Mesendoderm (in vitro differentiated cells): ENCODE measurements at regions not wholly inside any gene's neighbourhood (a gene's known extent, or its start where the extent isn't known, plus 50 kb on each side); places are given as distances from the start of the nearest gene placed in this dataset.

Experiments used
- DNase-seq: peaks from one replicate; pipeline ENCODE4 v3.0.0; 2013
- H2AK5ac ChIP-seq: 2 replicates; pipeline ENCODE4 v1.6.1; 2013; ENCODE audit warnings: low read length, inconsistent platforms
- H2BK120ac ChIP-seq: 2 replicates; pipeline ENCODE4 v1.6.1; 2013; ENCODE audit warnings: low read depth, mild to moderate bottlenecking, low read length, moderate library complexity, mixed read lengths
- H2BK15ac ChIP-seq: replicated peaks from 2 replicates; pipeline ENCODE4 v1.6.1; 2013; ENCODE audit warnings: low read depth, mild to moderate bottlenecking, moderate library complexity
- H2BK5ac ChIP-seq: 2 replicates; pipeline ENCODE4 v1.6.1; 2013; ENCODE audit warnings: low read length, inconsistent platforms
- H3K18ac ChIP-seq: 2 replicates; pipeline ENCODE4 v1.6.1; 2013; ENCODE audit warnings: mild to moderate bottlenecking, low read length, mixed read lengths
- H3K23ac ChIP-seq: one replicate; pipeline ENCODE4 v1.6.1; 2013; ENCODE audit warnings: low read length
- H3K27ac ChIP-seq: 2 replicates; pipeline ENCODE4 v1.5.1; 2013; ENCODE audit warnings: low read depth, mild to moderate bottlenecking, inconsistent platforms, low read length, moderate library complexity
- H3K27me3 ChIP-seq: 2 replicates; pipeline ENCODE4 v1.6.1; 2013; ENCODE audit warnings: low read length, control low read depth, mild to moderate bottlenecking, inconsistent platforms; ENCODE audit not compliant: insufficient read depth, poor library complexity
- H3K36me3 ChIP-seq: 2 replicates; pipeline ENCODE4 v1.6.1; 2013; ENCODE audit warnings: low read length, inconsistent platforms; ENCODE audit not compliant: control insufficient read depth, insufficient read depth
- H3K4ac ChIP-seq: one replicate; pipeline ENCODE4 v1.6.1; 2013; ENCODE audit warnings: low read depth, mild to moderate bottlenecking, low read length, moderate library complexity
- H3K4me1 ChIP-seq: 2 replicates; pipeline ENCODE4 v1.6.1; 2013; ENCODE audit warnings: low read depth, low read length, inconsistent platforms; ENCODE audit not compliant: control insufficient read depth
- H3K4me2 ChIP-seq: 2 replicates; pipeline ENCODE4 v1.6.1; 2013; ENCODE audit warnings: low read length
- H3K4me3 ChIP-seq: 2 replicates; pipeline ENCODE4 v1.5.1; 2013; ENCODE audit warnings: mild to moderate bottlenecking, low read length
- H3K56ac ChIP-seq: one replicate; pipeline ENCODE4 v1.6.1; 2013; ENCODE audit warnings: low read length
- H3K79me1 ChIP-seq: 2 replicates; pipeline ENCODE4 v1.6.1; 2013; ENCODE audit warnings: low read length, inconsistent platforms
- H3K79me2 ChIP-seq: 2 replicates; pipeline ENCODE4 v1.6.1; 2013; ENCODE audit warnings: mild to moderate bottlenecking, low read length; ENCODE audit not compliant: control insufficient read depth, insufficient read depth
- H3K9ac ChIP-seq: 2 replicates; pipeline ENCODE4 v1.6.1; 2013; ENCODE audit warnings: low read length, inconsistent platforms
- H4K5ac ChIP-seq: one replicate; pipeline ENCODE4 v1.6.1; 2013; ENCODE audit warnings: low read length
- H4K8ac ChIP-seq: one replicate; pipeline ENCODE4 v1.6.1; 2013; ENCODE audit warnings: low read depth, mild to moderate bottlenecking, control low read depth, low read length, moderate library complexity
- WGBS: extraction: QIAGEN DNeasy Blood & Tissue Kit; methylation state at CpG from one replicate; pipeline ENCODE4 v1.1.7; 2013; ENCODE audit warnings: low lambda C conversion rate, missing lambda C conversion rate; ENCODE audit not compliant: insufficient coverage; ENCODE audit errors: extremely low coverage; 5-methylcytosine and 5-hydroxymethylcytosine counted together

- H3K18ac ChIP-seq, result no peak overlapping the region
- no peaks in the 10 kb centered on the region for H3K4me1 ChIP-seq
- H2BK120ac ChIP-seq, result no peak overlapping the region
- H3K23ac ChIP-seq, result no peak overlapping the region
- H3K27me3 ChIP-seq, result no peaks in the 10 kb centered on the region
- H3K4ac ChIP-seq, result no peak overlapping the region
- H2BK5ac ChIP-seq, result no peak overlapping the region
- H4K8ac ChIP-seq, result no peak overlapping the region
- H3K4me3 ChIP-seq, result no peak overlapping the region
- H3K79me1 ChIP-seq, result no peaks in the 10 kb centered on the region
- WGBS, result no CpG with 5 or more reads among the region's 6 CpGs
- no peaks in the 10 kb centered on the region for H3K79me2 ChIP-seq
- H2AK5ac ChIP-seq, result no peak overlapping the region
- H3K9ac ChIP-seq, result no peak overlapping the region
- no peak overlapping the region for H2BK15ac ChIP-seq
- H4K5ac ChIP-seq, result no peak overlapping the region
- no peak for DNase-seq
- H3K56ac ChIP-seq, result no peak overlapping the region
- no peaks in the 10 kb centered on the region for H3K36me3 ChIP-seq
- H3K27ac ChIP-seq, result no peak overlapping the region
- H3K4me2 ChIP-seq, result no peak overlapping the region
Measured at GRCh38 chr13:73593199-73593765, 534.5 kb downstream of the KLF5 start.

- H3K56ac ChIP-seq, result no peak overlapping the region
- H3K18ac ChIP-seq, result no peak overlapping the region
- no peak overlapping the region for H2BK120ac ChIP-seq
- H2AK5ac ChIP-seq, result no peak overlapping the region
- no peaks in the 10 kb centered on the region for H3K79me2 ChIP-seq
- no peak overlapping the region for H3K23ac ChIP-seq
- H3K27ac ChIP-seq, result no peak overlapping the region
- no peaks in the 10 kb centered on the region for H3K36me3 ChIP-seq
- H4K5ac ChIP-seq, result no peak overlapping the region
- no CpG with 5 or more reads among the region's 6 CpGs for WGBS
- no peak overlapping the region for H3K4ac ChIP-seq
- no peak overlapping the region for H2BK15ac ChIP-seq
- H3K4me2 ChIP-seq, result no peak overlapping the region
- H3K79me1 ChIP-seq, result no peaks in the 10 kb centered on the region
- H4K8ac ChIP-seq, result no peak overlapping the region
- H3K4me3 ChIP-seq, result no peak overlapping the region
- no peak for DNase-seq
- H3K9ac ChIP-seq, result no peak overlapping the region
- H2BK5ac ChIP-seq, result no peak overlapping the region
- H3K27me3 ChIP-seq, result no peaks in the 10 kb centered on the region
- no peaks in the 10 kb centered on the region for H3K4me1 ChIP-seq
Measured at GRCh38 chr13:73591861-73592260, 533.1 kb downstream of the KLF5 start.

DNA sequence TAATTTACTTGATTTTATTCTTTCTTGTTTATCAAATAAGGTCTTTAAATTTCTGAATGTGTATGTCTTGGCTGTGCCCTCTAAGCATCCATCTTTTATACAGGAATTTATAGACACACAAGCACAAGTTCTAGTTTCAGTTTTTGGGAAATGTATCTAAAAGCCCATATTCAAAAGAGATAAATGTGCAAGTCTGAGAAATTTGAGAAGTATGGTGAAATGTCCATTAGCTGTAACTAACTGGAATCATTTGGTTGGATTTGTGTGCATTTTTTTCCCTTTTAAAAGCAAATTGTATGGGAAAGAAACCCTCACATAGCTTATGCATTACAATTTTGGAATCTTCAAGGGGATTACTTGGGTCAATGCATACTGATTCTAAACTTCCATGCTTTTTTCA lies 532.0 kb downstream of the KLF5 start:
- no peaks in the 10 kb centered on the region for H3K27me3 ChIP-seq
- no peak overlapping the region for H2BK15ac ChIP-seq
- no peak overlapping the region for H2BK120ac ChIP-seq

GRCh38 chr13:73585236-73585635 lies 526.4 kb downstream of the KLF5 start:
- Histone ChIP-seq H3K79me2 (no peaks in the 10 kb centered on the region), H3K4me1 (no peaks in the 10 kb centered on the region), H3K27me3 (no peaks in the 10 kb centered on the region), H3K4ac (no peak overlapping the region), H4K5ac (no peak overlapping the region), H3K4me2 (no peak overlapping the region), H3K36me3 (no peaks in the 10 kb centered on the region), H3K27ac (no peak overlapping the region), H3K56ac (no peak overlapping the region), H4K8ac (no peak overlapping the region), H2BK120ac (no peak overlapping the region), H3K79me1 (no peaks in the 10 kb centered on the region), H2BK15ac (no peak overlapping the region), H2BK5ac (no peak overlapping the region), H2AK5ac (no peak overlapping the region), H3K4me3 (no peak overlapping the region), H3K18ac (no peak overlapping the region), H3K23ac (no peak overlapping the region), H3K9ac (no peak overlapping the region)
- no peak for DNase-seq
- no CpG with 5 or more reads among the region's 2 CpGs for WGBS

More for the DNA sequence above, 532.0 kb downstream of the KLF5 start:
- Histone ChIP-seq H3K9ac (no peak overlapping the region), H3K56ac (no peak overlapping the region), H4K5ac (no peak overlapping the region), H3K4ac (no peak overlapping the region), H3K4me1 (no peaks in the 10 kb centered on the region), H3K79me2 (no peaks in the 10 kb centered on the region), H3K36me3 (no peaks in the 10 kb centered on the region), H3K79me1 (no peaks in the 10 kb centered on the region), H3K4me2 (no peak overlapping the region), H2AK5ac (no peak overlapping the region), H4K8ac (no peak overlapping the region), H3K4me3 (no peak overlapping the region), H2BK5ac (no peak overlapping the region), H3K18ac (no peak overlapping the region), H3K23ac (no peak overlapping the region), H3K27ac (no peak overlapping the region)
- no peak for DNase-seq

DNA sequence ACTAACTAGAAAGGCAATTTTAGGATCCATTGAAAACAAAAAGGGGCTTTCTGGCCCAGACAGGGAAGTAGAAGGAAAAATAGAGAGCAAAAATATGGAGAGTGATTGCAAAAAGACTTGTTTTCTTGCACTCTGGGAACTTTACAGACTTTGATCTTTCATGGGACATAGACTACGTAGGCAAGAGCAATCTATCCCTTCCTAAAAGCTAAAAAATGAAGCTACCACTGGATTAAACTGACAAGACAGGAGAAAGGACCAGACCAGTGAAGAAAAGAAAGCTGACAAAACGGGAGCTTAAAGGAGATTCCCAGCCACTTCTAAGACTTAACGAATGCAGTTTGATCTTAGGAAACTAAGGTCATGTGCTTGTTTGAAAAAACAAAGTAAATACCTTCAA lies 524.5 kb downstream of the KLF5 start:
- Histone ChIP-seq H3K4me3 (no peak overlapping the region), H3K4me1 (no peaks in the 10 kb centered on the region), H4K5ac (no peak overlapping the region), H3K56ac (no peak overlapping the region), H3K27ac (no peak overlapping the region), H3K27me3 (no peaks in the 10 kb centered on the region), H2BK5ac (no peak overlapping the region), H3K18ac (no peak overlapping the region), H3K36me3 (no peaks in the 10 kb centered on the region), H3K4ac (no peak overlapping the region), H2BK120ac (no peak overlapping the region), H3K9ac (no peak overlapping the region), H3K4me2 (no peak overlapping the region), H2BK15ac (no peak overlapping the region), H2AK5ac (no peak overlapping the region), H3K23ac (no peak overlapping the region), H3K79me1 (no peaks in the 10 kb centered on the region), H4K8ac (no peak overlapping the region), H3K79me2 (no peaks in the 10 kb centered on the region)
- no peak for DNase-seq
- no CpG with 5 or more reads among the region's 3 CpGs for WGBS

DNA sequence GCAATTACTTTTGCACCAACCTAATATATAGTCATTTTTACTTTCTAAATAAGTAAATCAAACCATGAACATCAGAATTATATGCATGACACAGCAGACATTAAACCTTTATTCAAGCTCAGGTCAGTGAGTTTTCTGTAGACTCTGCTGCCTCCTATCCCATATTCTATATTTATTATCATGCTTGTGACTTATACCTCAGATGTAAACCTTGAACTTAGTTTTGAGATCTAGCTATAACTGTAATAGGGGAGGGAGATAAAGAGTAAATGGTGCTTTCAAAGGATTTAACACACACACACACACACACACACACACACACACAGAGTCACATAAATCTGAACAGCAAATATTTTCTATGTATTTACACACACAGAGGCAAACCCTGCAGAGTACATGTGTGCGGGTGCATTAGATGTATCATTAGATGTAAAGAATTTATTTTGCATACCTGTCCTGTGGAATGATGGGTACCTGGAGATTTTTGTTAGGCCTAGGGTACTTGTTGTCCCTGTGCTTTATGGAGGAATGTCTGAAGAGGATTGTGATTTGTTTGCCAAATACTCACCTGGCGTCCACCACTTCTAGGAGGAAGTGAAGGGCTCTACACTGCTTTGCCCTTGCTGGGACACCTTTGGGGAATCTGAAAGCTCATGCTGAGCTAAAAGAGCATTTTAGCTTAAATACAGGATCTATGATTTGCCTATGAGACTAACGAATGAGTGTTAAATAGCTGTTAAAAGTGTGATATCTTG lies 521.9 kb downstream of the KLF5 start:
- Histone ChIP-seq H4K5ac (no peak overlapping the region), H2BK5ac (no peak overlapping the region), H3K4me1 (no peaks in the 10 kb centered on the region), H3K27ac (no peak overlapping the region), H3K23ac (no peak overlapping the region), H2BK15ac (no peak overlapping the region), H3K79me2 (no peaks in the 10 kb centered on the region), H3K4ac (no peak overlapping the region), H3K18ac (no peak overlapping the region), H3K56ac (no peak overlapping the region), H3K9ac (no peak overlapping the region), H3K79me1 (no peaks in the 10 kb centered on the region), H3K4me3 (no peak overlapping the region), H4K8ac (no peak overlapping the region), H2AK5ac (no peak overlapping the region), H3K4me2 (no peak overlapping the region), H3K36me3 (no peaks in the 10 kb centered on the region), H2BK120ac (no peak overlapping the region), H3K27me3 (no peaks in the 10 kb centered on the region)
- no CpG with 5 or more reads among the region's 3 CpGs for WGBS
- DNase-seq, result no peak
